Naive thymus-derived CD4-positive, alpha-beta T cell (primary cell): ENCODE measurements at regions not wholly inside any gene's neighbourhood (a gene's known extent, or its start where the extent isn't known, plus 50 kb on each side); places are given as distances from the start of the nearest gene placed in this dataset.
"Not testable (repeated sequence)": the region's sequence is repeated elsewhere in the genome, so short reads cannot be mapped to it uniquely, and the experiment has no call there.

Source experiments
- ATAC-seq: fragments of 150-1000 bp; cut with Tn5 transposase; 2 replicates; pipeline ENCODE4 v1.10.0; 2021; ENCODE audit warnings: mild to moderate bottlenecking, moderate library complexity
- CTCF ChIA-PET: fragments of 350-600 bp; sonication (Branson Sonifier 250); formaldehyde crosslinking; loops from one replicate; lab custom pipeline; 2021; ENCODE audit warnings: antibody characterized with exemption; lab: Charles Lee
- POLR2A ChIA-PET: fragments of 350-600 bp; sonication (Branson Sonifier 250); formaldehyde crosslinking; loops from one replicate; lab custom pipeline; 2021; ENCODE audit warnings: antibody characterized with exemption, inconsistent platforms; lab: Charles Lee
- DNase-seq, 9 donors: peaks; one replicate each; pipeline versions ENCODE4 v3.0.0 to v3.0.0-alpha.2; 2020 to 2022; ENCODE audit warnings: mixed read lengths in 1 of 9
- H3K27ac ChIP-seq: one replicate; pipeline ENCODE4 v1.7.0; 2013; ENCODE audit warnings: mild to moderate bottlenecking, low read depth, low read length, moderate library complexity
- H3K27me3 ChIP-seq, 2 donors: one replicate each; pipeline ENCODE4 v1.7.0; 2013; ENCODE audit warnings: low read length in 2 of 2, mild to moderate bottlenecking in 2 of 2, moderate library complexity in 2 of 2; ENCODE audit not compliant: control insufficient read depth in 2 of 2, insufficient read depth in 2 of 2
- H3K36me3 ChIP-seq, 3 experiments: 1 replicate in 2 of 3; 2 replicates in 1 of 3; pipeline ENCODE4 v1.7.0; 2013; ENCODE audit warnings: low read length in 3 of 3, mild to moderate bottlenecking in 3 of 3, moderate library complexity in 1 of 3; ENCODE audit not compliant: insufficient read depth in 3 of 3, control insufficient read depth in 2 of 3
- H3K4me1 ChIP-seq, 2 donors: one replicate each; pipeline ENCODE4 v1.7.0; 2013; ENCODE audit warnings: low read length in 2 of 2, mild to moderate bottlenecking in 2 of 2, moderate library complexity in 1 of 2; ENCODE audit not compliant: control insufficient read depth in 2 of 2, insufficient read depth in 2 of 2
- H3K4me3 ChIP-seq: 2 replicates; pipeline ENCODE4 v1.7.0; 2013; ENCODE audit warnings: mild to moderate bottlenecking, low read length
- H3K9me3 ChIP-seq, 3 experiments: 1 replicate in 2 of 3; 2 replicates in 1 of 3; pipeline ENCODE4 v1.7.0; 2013; ENCODE audit warnings: low read length in 3 of 3; ENCODE audit not compliant: control insufficient read depth in 2 of 3
- H3K27ac Mint-ChIP-seq, 9 donors: one replicate each; pipeline ENCODE4 v1.8.0; 2020 to 2022; ENCODE audit warnings: mixed read lengths in 9 of 9, mild to moderate bottlenecking in 8 of 9, moderate library complexity in 5 of 9, inconsistent platforms in 2 of 9
- H3K27me3 Mint-ChIP-seq, 5 donors: one replicate each; pipeline ENCODE4 v1.8.0; 2021 to 2022; ENCODE audit warnings: mixed read lengths in 5 of 5, mild to moderate bottlenecking in 1 of 5
- H3K36me3 Mint-ChIP-seq, 5 donors: one replicate each; pipeline ENCODE4 v1.8.0; 2020 to 2022; ENCODE audit warnings: mixed read lengths in 5 of 5, mild to moderate bottlenecking in 3 of 5, inconsistent platforms in 1 of 5
- H3K4me1 Mint-ChIP-seq, 7 donors: one replicate each; pipeline ENCODE4 v1.8.0; 2020 to 2022; ENCODE audit warnings: mixed read lengths in 7 of 7, mild to moderate bottlenecking in 3 of 7, inconsistent platforms in 1 of 7
- H3K4me3 Mint-ChIP-seq, 10 donors: one replicate each; pipeline ENCODE4 v1.8.0; 2020 to 2022; ENCODE audit warnings: mild to moderate bottlenecking in 10 of 10, mixed read lengths in 10 of 10, moderate library complexity in 6 of 10, inconsistent platforms in 2 of 10
- H3K9me3 Mint-ChIP-seq, 11 donors: one replicate each; pipeline ENCODE4 v1.8.0; 2020 to 2022; ENCODE audit warnings: mixed read lengths in 11 of 11, mild to moderate bottlenecking in 4 of 11, inconsistent platforms in 1 of 11, moderate library complexity in 1 of 11
- intact Hi-C, 2 donors: fragments of 100-400 bp; cut with micrococcal nuclease; formaldehyde crosslinking; loops; one replicate each; pipeline ENCODE4 v1.15.1; 2023

- CTCF ChIA-PET: interaction anchor here (1.1 kb wide), 1 partner anchor 258 kb away, joined by 4 read pairs; no protein-coding TSS in a partner anchor
- H3K4me1 ChIP-seq: peaks cover 0 to 6% of the 10 kb centered on the region in 2 donors
- no peaks in the 10 kb centered on the region for H3K27me3 ChIP-seq
- H3K27ac ChIP-seq: no peak overlapping the region
- Mint-ChIP-seq H3K36me3 (no peaks in the 10 kb centered on the region), H3K4me3 (peak overlapping the region in 3 of 10 donors; percentile 18 to 47 (median 23)), H3K4me1 (peaks cover 6 to 22% (median 14%) of the 10 kb centered on the region in 7 donors), H3K9me3 (peaks cover 0 to 6% (median 0%) of the 10 kb centered on the region in 11 donors), H3K27me3 (peaks cover 0 to 11% (median 9%) of the 10 kb centered on the region in 5 donors), H3K27ac (peak overlapping the region in 2 of 9 donors; percentile 6 to 38)
- DNase-seq (peak in 5 of 9 donors; percentile 14 to 38 (median 24)), ATAC-seq (no peak)
- POLR2A ChIA-PET: no interaction called here
- H3K9me3 ChIP-seq: no peaks in the 10 kb centered on the region
- no peak overlapping the region for H3K4me3 ChIP-seq
- intact Hi-C loops: loop anchor here in 1 of 2 donors (2.0 kb wide), 1 partner anchor 257 kb away; no protein-coding TSS in a partner anchor
- no peaks in the 10 kb centered on the region for H3K36me3 ChIP-seq
These were observed 252.3 kb upstream of the RASGEF1B start for GRCh38 chr4:81723927-81724587.

GRCh38 chr4:81723019-81723884, 251.5 kb upstream of the RASGEF1B start:
- Mint-ChIP-seq H3K36me3 (no peaks in the 10 kb centered on the region), H3K4me1 (peaks cover 6 to 22% (median 14%) of the 10 kb centered on the region in 7 donors), H3K4me3 (peak overlapping the region in 1 of 10 donors; percentile 47), H3K27me3 (peaks cover 0 to 11% (median 9%) of the 10 kb centered on the region in 5 donors), H3K9me3 (peaks cover 0 to 6% (median 0%) of the 10 kb centered on the region in 11 donors), H3K27ac (peak overlapping the region in 2 of 9 donors; percentile 6 to 69)
- intact Hi-C loops: no loop called here
- DNase-seq (no peak), ATAC-seq (no peak)
- H3K27me3 ChIP-seq: no peaks in the 10 kb centered on the region
- H3K4me3 ChIP-seq: no peak overlapping the region
- CTCF ChIA-PET: no interaction called here
- no peaks in the 10 kb centered on the region for H3K36me3 ChIP-seq
- peaks cover 0 to 6% of the 10 kb centered on the region in 2 donors for H3K4me1 ChIP-seq
- H3K9me3 ChIP-seq: no peaks in the 10 kb centered on the region
- no peak overlapping the region for H3K27ac ChIP-seq
- POLR2A ChIA-PET: no interaction called here

GRCh38 chr4:81722290-81722851, 250.7 kb upstream of the RASGEF1B start:
- Mint-ChIP-seq H3K4me1 (peaks cover 6 to 22% (median 14%) of the 10 kb centered on the region in 7 donors), H3K27me3 (peaks cover 0 to 6% (median 5%) of the 10 kb centered on the region in 5 donors), H3K27ac (no peak overlapping the region), H3K4me3 (no peak overlapping the region), H3K9me3 (no peaks in the 10 kb centered on the region), H3K36me3 (no peaks in the 10 kb centered on the region)
- no peak overlapping the region for H3K4me3 ChIP-seq
- no peaks in the 10 kb centered on the region for H3K9me3 ChIP-seq
- H3K27me3 ChIP-seq: no peaks in the 10 kb centered on the region
- intact Hi-C loops: no loop called here
- peaks cover 0 to 6% of the 10 kb centered on the region in 2 donors for H3K4me1 ChIP-seq
- no peak for ATAC-seq
- POLR2A ChIA-PET: no interaction called here
- no peak for DNase-seq
- no peaks in the 10 kb centered on the region for H3K36me3 ChIP-seq
- H3K27ac ChIP-seq: no peak overlapping the region
- CTCF ChIA-PET: no interaction called here

DNA sequence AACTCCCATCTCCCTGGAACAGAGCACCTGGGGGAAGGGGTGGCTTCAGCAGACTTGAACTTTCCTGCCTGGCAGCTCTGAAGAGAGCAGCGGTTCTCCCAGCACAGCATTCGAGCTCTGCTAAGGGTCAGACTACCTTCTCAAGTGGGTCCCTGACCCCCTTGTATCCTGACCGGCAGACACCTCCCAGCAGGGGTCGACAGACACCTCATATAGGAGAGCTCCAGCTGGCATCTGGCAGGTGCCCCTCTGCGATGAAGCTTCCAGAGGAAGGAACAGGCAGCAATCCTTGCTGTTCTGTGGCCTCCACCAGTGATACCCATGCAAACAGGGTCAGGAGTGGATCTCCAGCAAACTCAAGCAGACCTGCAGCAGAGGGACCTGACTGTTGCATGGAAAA, 244.1 kb upstream of the RASGEF1B start:
- Histone ChIP-seq H3K4me3 (no peak overlapping the region), H3K27ac (no peak overlapping the region), H3K36me3 (no peaks in the 10 kb centered on the region), H3K4me1 (no peaks in the 10 kb centered on the region), H3K27me3 (no peaks in the 10 kb centered on the region), H3K9me3 (no peaks in the 10 kb centered on the region)
- ChIA-PET CTCF (interaction anchor here (0.7 kb wide), 1 partner anchor 120 kb away, joined by 3 read pairs; no protein-coding TSS in a partner anchor), POLR2A (no interaction called here)
- H3K27ac Mint-ChIP-seq: no peak overlapping the region
- H3K4me3 Mint-ChIP-seq: no peak overlapping the region
- H3K4me1 Mint-ChIP-seq: peaks cover 0 to 18% (median 5%) of the 10 kb centered on the region in 7 donors
- no peak for ATAC-seq
- no peak for DNase-seq
- no peaks in the 10 kb centered on the region for H3K36me3 Mint-ChIP-seq
- H3K9me3 Mint-ChIP-seq: no peaks in the 10 kb centered on the region
- intact Hi-C loops: no loop called here
- peaks cover 0 to 23% (median 0%) of the 10 kb centered on the region in 5 donors for H3K27me3 Mint-ChIP-seq

DNA sequence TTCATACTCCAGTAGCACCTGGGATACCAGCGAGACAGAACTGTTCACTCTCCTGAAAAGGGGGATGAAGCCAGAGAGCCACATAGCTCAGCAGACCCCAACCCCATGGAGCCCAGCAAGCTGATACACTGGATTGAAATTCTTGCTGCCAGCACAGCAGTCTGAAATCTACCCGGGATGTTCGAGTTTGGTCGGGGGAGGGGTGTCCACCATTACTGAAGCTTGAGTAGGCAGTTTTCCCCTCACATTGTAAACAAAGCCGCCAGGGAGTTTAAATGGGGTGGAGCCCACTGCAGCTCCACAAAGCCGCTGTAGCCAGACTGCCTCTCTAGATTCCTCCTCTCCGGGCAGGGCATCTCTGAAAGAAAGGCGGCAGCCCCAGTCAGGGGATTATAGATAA, 243.7 kb upstream of the RASGEF1B start:
- peaks cover 0 to 23% (median 0%) of the 10 kb centered on the region in 5 donors for H3K27me3 Mint-ChIP-seq
- DNase-seq, intact Hi-C loops, H3K9me3 ChIP-seq, H3K4me1 ChIP-seq, H3K27me3 ChIP-seq, ATAC-seq, H3K9me3 Mint-ChIP-seq, H3K4me3 ChIP-seq, H3K36me3 Mint-ChIP-seq, H3K4me3 Mint-ChIP-seq, POLR2A ChIA-PET, H3K27ac Mint-ChIP-seq, H3K36me3 ChIP-seq, H3K27ac ChIP-seq: not testable (repeated sequence)
- CTCF ChIA-PET: interaction anchor here (0.7 kb wide), 1 partner anchor 120 kb away, joined by 3 read pairs; no protein-coding TSS in a partner anchor
- H3K4me1 Mint-ChIP-seq: peaks cover 0 to 18% (median 5%) of the 10 kb centered on the region in 7 donors

DNA sequence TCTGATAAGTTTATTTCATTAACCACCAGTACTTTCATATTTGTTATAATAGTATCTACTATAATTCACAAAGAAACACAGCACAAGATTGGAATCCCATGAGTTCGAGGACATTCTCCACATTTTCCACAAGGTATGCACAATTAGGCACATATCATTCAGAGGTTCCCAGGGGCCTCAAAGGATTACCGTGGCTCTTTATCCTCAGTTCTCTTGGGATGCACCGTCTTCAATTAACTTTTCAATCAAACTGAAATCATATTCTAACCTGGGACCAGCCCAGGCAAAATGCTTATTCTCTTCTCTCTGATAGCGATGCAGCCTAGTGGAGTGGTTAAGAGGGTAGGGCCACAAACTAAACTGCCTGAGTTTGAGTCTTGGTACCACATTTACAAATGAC, 242.6 kb upstream of the RASGEF1B start:
- intact Hi-C loops: no loop called here
- DNase-seq (no peak), ATAC-seq (no peak)
- POLR2A ChIA-PET: no interaction called here
- CTCF ChIA-PET: no interaction called here
- Mint-ChIP-seq H3K4me3 (no peak overlapping the region), H3K27me3 (peaks cover 0 to 23% (median 0%) of the 10 kb centered on the region in 5 donors), H3K27ac (no peak overlapping the region), H3K9me3 (no peaks in the 10 kb centered on the region), H3K36me3 (no peaks in the 10 kb centered on the region), H3K4me1 (peaks cover 0 to 18% (median 5%) of the 10 kb centered on the region in 7 donors)
- Histone ChIP-seq H3K27ac (no peak overlapping the region), H3K4me1 (no peaks in the 10 kb centered on the region), H3K36me3 (no peaks in the 10 kb centered on the region), H3K27me3 (no peaks in the 10 kb centered on the region), H3K9me3 (no peaks in the 10 kb centered on the region), H3K4me3 (no peak overlapping the region)
